ENCODE measurements at regions not wholly inside any gene's neighbourhood (a gene's known extent, or its start where the extent isn't known, plus 50 kb on each side); places are given as distances from the start of the nearest gene placed in this dataset.

DNA sequence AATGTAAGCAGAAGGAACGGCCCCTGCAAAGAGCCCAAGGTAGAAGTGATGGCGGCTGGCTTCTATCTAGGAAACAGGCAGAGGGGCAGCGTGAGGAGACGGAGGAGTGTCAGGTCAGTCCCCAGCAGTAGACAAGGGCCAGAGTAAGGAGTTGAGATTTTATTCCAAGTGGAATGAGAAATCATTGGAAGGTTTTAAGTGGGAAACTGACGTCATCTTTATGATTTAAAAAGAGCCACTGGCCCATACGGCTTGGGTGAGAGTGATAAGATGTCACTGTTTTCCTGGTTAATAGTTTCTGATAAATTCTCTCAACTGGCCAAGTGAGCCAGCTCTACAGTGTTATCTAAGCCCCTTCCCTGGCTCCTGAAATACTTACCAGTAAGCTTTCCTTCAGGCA is 103.2 kb upstream of the CAMK1G start:
- TF ChIP-seq, protein P1, sequence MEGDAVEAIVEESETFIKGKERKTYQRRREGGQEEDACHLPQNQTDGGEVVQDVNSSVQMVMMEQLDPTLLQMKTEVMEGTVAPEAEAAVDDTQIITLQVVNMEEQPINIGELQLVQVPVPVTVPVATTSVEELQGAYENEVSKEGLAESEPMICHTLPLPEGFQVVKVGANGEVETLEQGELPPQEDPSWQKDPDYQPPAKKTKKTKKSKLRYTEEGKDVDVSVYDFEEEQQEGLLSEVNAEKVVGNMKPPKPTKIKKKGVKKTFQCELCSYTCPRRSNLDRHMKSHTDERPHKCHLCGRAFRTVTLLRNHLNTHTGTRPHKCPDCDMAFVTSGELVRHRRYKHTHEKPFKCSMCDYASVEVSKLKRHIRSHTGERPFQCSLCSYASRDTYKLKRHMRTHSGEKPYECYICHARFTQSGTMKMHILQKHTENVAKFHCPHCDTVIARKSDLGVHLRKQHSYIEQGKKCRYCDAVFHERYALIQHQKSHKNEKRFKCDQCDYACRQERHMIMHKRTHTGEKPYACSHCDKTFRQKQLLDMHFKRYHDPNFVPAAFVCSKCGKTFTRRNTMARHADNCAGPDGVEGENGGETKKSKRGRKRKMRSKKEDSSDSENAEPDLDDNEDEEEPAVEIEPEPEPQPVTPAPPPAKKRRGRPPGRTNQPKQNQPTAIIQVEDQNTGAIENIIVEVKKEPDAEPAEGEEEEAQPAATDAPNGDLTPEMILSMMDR (conservative IDR thresholded peaks at IDR 0.05; ENCODE audit: low read length), result no peak
- no peak for TF ChIP-seq EZH2phosphoT487 (IDR thresholded peaks at IDR 0.05; ENCODE audit: borderline replicate concordance)

All from Loucy (cell line).